ES-I3 (cell line): ENCODE measurements at regions not wholly inside any gene's neighbourhood (a gene's known extent, or its start where the extent isn't known, plus 50 kb on each side); places are given as distances from the start of the nearest gene placed in this dataset.

Source experiments
- H3K36me3 ChIP-seq: 2 replicates; pipeline ENCODE4 v1.6.1; 2013; ENCODE audit warnings: mild to moderate bottlenecking, low read length, control low read depth, moderate library complexity; ENCODE audit not compliant: insufficient read depth
- H3K4me1 ChIP-seq: 2 replicates; pipeline ENCODE4 v1.6.1; 2013; ENCODE audit warnings: mild to moderate bottlenecking, control low read depth, low read length; ENCODE audit not compliant: insufficient read depth
- H3K9ac ChIP-seq: 2 replicates; pipeline ENCODE4 v1.6.1; 2013; ENCODE audit warnings: low read depth, mild to moderate bottlenecking, low read length, moderate library complexity
- H3K9me3 ChIP-seq: 2 replicates; pipeline ENCODE4 v1.6.1; 2013; ENCODE audit warnings: mild to moderate bottlenecking, low read length, moderate library complexity; ENCODE audit not compliant: control insufficient read depth, insufficient read depth

DNA sequence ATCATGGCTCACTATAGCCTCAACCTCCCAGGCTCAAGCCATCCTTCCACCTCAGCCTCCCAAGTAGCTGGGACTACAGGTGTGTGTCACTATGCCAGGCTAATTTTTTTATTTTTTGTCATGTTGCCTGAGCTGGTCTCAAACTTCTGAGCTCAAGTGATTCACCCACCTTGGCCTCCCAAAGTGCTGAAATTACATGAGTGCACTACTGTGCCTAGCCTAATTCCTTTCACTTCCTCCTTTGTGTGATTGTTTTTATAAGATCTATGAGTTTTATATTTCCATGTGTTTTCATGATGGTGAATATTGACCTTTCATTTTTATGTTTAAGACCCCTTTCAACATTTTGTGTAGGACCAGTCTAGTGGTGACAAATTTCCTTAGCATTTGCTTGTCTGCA is 55.2 kb upstream of the IL12B start:
- no peaks in the 10 kb centered on the region for H3K4me1 ChIP-seq
- no peak overlapping the region for H3K9ac ChIP-seq
- no peaks in the 10 kb centered on the region for H3K36me3 ChIP-seq
- no peaks in the 10 kb centered on the region; the same call in 1 of the 2 replicates for H3K9me3 ChIP-seq

DNA sequence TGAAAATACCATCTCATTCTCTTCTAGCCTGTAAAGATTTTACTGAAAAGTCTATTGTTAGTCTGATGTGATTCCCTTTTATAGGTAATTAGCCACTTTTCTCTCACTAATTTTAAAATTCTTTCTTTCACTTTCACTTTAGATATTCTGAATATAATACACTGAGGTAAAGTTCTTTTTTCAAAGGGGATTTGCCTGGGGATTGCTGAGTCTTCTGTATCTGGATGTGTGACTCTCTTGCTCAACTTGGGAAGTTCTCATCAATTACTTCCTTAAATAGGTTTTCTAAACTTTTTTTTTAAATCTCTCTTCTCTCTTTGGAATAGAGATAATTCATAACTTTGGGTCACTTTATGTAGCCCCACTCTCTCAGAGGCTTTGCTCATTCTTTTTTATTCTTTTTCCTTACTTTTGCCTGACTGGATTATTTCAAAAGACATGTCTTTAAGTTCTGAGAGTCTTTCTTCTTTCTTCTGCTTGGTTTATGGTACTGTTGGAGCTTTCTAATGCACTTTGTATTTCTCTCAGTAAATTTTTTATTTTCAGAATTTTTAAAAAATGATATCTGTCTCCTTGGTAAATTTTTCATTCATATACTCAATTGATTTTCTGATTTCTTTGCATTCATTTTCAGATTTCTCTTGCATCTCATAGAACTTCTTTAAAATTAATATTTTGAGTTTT is 55.9 kb upstream of the IL12B start:
- Histone ChIP-seq H3K9ac (no peak overlapping the region), H3K36me3 (no peaks in the 10 kb centered on the region), H3K9me3 (no peaks in the 10 kb centered on the region; the same call in 1 of the 2 replicates), H3K4me1 (no peaks in the 10 kb centered on the region)

DNA sequence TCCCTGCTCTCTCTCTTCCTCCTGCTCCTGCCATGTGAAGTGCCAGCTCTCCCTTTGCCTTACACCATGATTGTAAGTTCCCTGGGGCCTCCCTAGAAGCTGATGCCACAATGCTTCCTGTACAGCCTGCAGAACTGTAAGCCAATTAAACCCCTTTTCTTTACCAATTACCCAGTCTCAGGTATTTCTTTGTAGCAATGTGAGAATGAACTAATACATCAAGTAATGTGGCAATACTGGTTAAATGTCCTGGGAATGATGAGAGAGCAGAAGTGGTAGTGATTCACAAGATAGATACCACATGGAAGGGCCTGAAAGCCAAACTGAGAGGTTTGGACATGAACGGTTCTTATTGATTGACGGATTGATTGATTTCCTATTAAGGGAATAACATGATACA is 62.6 kb upstream of the IL12B start:
- Histone ChIP-seq H3K9ac (no peak overlapping the region), H3K36me3 (no peaks in the 10 kb centered on the region), H3K9me3 (no peaks in the 10 kb centered on the region), H3K4me1 (no peaks in the 10 kb centered on the region)

DNA sequence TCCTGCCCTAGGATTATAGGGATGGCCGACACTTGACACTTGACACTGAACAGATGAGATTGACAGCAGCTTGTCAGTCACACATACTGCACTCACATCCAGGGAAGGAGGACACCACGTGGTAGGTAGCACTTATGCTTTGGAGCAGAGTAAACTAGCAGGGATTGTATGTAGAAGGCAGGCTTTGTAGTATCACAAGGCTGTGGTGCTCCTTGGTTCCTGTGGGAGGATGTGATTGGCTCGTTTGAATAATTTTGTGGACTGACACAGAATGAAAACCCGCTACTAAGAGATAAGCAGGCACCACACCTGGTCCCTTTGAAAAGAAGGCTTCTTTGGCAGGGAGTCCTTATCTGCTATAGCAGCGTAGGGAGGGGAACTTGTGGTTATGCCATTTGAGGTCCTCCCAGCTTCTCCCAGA is 63.6 kb upstream of the IL12B start:
- H3K36me3 ChIP-seq, result no peaks in the 10 kb centered on the region
- H3K4me1 ChIP-seq, result no peaks in the 10 kb centered on the region
- no peak overlapping the region for H3K9ac ChIP-seq
- H3K9me3 ChIP-seq, result no peaks in the 10 kb centered on the region

DNA sequence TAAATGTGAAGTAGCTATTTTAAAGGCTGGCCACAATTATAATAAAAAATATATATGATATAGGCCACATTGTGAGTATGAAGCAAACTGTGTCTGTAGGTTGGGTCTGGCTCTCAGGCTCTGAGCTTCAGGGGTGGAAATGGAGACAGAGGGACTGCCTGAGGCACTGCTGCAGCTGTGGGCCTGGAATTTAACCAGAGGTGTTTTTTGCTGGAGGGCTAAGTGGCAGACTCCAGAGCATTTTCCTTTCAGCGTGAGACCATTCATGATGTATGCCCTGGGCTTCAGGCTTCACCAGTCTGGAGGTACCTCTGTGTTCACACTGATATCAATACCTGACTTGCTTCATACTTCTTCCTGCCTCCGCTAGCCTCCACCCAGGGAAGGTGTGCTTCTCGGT is 64.9 kb upstream of the IL12B start:
- Histone ChIP-seq H3K9ac (no peak overlapping the region), H3K4me1 (no peaks in the 10 kb centered on the region), H3K9me3 (no peaks in the 10 kb centered on the region), H3K36me3 (no peaks in the 10 kb centered on the region)

DNA sequence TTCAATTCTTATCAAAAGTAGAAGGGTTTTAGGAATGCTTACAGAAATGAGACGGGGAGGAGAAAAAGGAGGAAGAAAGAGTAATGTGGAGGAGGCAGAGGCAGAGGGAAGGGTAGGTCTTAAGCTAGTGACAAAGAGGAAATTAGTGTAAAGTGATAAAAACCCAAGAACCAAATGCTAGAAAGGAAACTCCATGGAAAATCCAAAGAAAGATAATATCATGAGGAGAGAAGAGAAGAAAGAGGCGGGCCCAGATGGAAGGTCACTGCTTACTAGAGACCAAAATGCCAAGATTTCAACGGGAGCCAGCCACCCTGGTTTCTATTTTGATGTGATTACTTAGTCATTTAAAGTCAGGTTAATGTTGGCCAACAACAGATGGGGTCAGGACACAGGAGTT is 68.6 kb upstream of the IL12B start:
- H3K36me3 ChIP-seq, result no peaks in the 10 kb centered on the region
- no peaks in the 10 kb centered on the region for H3K9me3 ChIP-seq
- no peaks in the 10 kb centered on the region for H3K4me1 ChIP-seq

DNA sequence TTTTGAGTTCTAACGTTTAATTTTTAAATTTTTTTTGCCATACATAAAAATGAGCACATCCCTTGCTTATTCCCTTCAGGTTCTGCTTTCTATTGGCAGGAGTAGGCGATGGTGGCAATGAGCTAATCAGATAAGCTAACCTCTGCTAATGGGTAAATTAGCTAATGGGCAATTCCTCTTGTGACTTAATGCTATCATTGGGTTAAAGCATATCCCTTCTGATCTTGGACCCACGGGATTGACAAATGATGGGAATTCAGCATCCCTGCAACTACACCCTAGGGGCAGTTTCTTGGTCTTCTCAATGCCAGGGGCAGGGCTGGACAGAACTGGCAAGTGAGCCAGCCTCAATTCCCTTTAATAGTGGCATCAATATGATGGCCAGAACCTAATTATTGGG is 70.2 kb upstream of the IL12B start:
- H3K9ac ChIP-seq, result no peak overlapping the region
- H3K4me1 ChIP-seq, result no peaks in the 10 kb centered on the region
- H3K36me3 ChIP-seq, result no peaks in the 10 kb centered on the region
- no peaks in the 10 kb centered on the region for H3K9me3 ChIP-seq

More for the DNA sequence above, 68.6 kb upstream of the IL12B start:
- no peak overlapping the region for H3K9ac ChIP-seq

DNA sequence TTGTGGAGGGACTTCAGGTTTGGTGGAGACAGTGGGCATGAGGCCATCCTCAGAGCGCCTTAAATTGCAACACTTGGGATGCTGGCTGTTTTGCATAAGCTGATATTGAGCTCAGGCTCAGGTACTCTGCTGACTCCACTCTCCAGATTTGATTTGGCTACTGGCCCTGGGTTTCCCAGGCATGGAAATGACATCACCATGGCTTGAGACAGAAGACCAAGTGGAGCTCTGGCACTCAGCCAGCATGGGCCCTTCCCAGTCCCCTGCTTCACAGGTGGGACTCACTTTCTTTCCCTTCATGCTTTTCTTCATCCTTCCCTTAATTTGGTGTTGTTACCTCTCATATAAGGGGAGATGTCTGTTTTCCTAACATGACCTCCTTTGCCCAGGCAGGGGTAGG is 72.0 kb upstream of the IL12B start:
- Histone ChIP-seq H3K4me1 (no peaks in the 10 kb centered on the region), H3K9me3 (no peaks in the 10 kb centered on the region), H3K9ac (no peak overlapping the region), H3K36me3 (no peaks in the 10 kb centered on the region)

DNA sequence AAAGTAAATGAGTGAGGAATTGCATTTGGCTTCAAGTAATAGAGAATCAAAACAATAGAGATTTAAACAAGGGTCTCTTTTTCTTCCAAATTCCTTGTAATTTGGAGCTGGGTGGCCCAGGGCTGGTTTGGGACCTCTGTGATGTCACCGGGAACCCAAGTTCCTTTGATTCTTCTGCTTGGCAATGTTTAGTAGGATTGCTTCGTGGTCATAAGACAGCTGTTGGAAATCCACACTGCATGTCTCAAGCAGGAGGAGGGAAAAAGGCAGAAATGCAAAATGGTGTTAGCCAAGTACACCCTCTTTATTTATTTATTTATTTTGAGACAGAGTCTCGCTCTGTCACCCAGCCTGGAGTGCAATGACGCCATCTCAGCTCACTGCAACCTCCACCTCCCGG is 72.6 kb upstream of the IL12B start:
- no peaks in the 10 kb centered on the region for H3K36me3 ChIP-seq
- no peak overlapping the region for H3K9ac ChIP-seq

DNA sequence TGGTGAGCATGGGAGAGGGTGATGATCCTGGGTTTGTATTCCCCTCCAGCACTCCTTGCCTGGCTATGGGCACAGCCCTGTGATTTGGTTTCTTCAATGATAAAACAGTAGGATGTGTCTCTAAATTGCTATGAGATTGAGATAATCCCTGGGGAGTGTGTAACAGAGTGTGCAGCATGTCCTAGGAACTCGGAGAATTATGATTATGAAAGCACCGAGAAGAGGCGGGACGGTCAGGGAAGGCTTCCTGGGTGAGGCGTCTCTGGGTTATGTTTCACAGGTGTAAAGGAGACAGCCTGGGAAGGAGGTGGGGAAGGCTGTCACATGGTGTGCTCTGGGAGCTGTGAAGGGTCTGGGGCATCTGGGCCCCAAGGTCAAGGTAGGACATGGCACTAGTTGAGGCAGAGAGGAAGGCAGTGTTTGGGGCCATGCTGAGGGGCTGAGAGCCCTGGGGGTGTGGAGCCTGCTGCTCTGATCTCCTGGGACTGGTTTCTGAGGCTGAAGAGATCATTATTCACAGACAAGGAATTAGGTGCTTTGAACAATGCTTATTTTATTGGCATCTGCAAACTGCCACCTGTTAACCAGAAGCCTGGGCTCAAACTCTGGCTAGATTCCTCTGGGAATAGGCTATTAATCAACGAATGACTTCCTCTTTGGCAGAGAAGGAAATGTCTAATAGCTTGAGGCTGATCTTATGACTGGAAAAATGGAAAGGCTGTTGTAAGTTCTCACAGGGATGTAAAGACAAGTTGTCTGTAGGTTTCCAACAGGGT is 73.8 kb upstream of the IL12B start:
- Histone ChIP-seq H3K9me3 (no peaks in the 10 kb centered on the region), H3K4me1 (no peaks in the 10 kb centered on the region), H3K9ac (no peak overlapping the region), H3K36me3 (no peaks in the 10 kb centered on the region)

More for the DNA sequence above, 72.6 kb upstream of the IL12B start:
- Histone ChIP-seq H3K9me3 (no peaks in the 10 kb centered on the region), H3K4me1 (no peaks in the 10 kb centered on the region)

DNA sequence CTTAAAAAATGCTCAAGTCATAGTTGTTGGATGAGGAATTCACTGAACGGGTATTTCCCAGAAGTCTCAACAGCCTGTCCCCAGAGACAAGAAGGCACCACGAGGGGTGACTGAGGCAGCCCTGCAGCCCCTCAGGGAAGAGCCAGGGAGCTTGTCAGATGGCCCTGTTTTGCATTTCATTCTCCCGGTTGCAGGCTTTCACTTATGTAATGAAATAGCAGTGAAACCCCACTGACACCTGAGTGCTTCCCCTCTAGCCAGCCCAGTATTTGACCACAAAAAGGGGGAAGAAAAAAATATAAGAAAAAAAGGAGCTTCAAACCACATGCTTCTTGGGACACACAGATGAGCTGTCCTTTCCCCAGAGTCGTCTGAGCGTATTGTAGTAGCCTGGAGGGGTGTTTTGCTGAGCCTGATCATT is 75.3 kb upstream of the IL12B start:
- Histone ChIP-seq H3K4me1 (no peaks in the 10 kb centered on the region), H3K9me3 (no peaks in the 10 kb centered on the region), H3K36me3 (no peaks in the 10 kb centered on the region), H3K9ac (no peak overlapping the region)

DNA sequence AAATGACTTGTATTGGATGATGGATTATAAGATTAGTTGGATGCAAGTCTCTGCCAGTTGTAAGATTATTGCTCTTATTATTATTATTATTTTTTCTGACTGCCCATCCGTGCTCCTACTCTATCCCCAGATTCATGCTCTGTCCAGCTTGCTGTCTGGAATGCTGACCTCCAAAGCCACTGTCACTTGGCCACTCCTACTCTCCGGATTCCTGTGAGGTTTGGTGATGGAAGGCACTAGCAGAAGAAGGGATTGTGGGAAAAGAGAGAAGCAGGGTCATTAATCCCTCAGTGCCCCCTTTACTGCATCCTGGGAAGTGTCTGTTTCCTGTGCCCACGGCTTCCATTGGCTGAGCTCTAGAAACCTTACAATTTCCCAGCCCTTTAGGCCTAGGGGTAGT is 76.3 kb upstream of the IL12B start:
- no peaks in the 10 kb centered on the region for H3K4me1 ChIP-seq
- H3K9ac ChIP-seq, result no peak overlapping the region
- H3K9me3 ChIP-seq, result no peaks in the 10 kb centered on the region
- no peaks in the 10 kb centered on the region for H3K36me3 ChIP-seq

DNA sequence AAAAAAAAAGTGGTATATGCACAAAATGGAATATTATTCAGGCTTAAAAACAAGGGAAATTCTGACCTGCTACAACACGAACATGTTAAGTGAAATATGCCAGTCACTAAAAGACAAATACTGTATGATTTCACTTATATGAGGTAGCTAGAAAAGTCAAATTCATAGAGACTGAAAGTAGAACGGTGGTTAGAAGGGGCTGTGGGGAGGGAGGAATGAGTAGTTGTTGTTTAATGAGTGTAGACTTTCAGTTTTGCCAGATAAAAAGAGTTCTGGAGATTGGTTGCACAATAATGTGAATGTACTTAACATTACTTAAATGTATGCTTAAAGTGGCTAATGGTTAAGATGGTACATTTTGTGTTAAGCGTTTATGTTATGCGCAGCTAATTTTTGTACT is 79.5 kb upstream of the IL12B start:
- H3K4me1 ChIP-seq, result peaks cover 3% of the 10 kb centered on the region; the same call in 1 of the 2 replicates
- no peaks in the 10 kb centered on the region for H3K36me3 ChIP-seq
- no peaks in the 10 kb centered on the region for H3K9me3 ChIP-seq
- H3K9ac ChIP-seq, result no peak overlapping the region

DNA sequence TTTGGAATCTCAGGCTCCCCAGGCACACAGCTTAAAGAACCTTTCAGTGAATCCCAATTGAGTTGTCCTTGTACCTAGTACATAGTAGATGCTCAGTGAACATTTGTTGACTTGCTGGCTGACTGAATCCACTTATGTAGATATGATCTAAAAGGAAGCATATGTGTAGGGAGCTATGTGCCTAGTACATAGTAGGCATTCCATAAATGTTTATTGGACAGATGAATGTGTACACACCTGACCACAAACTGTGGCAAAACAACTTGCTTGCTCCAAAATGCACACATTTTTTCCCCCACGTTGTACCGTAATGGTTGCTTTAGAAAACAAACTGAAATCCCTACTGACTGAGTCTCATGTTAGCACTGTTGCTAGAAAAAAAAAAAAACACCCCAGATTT is 80.2 kb upstream of the IL12B start:
- no peak overlapping the region for H3K9ac ChIP-seq
- H3K4me1 ChIP-seq, result peaks cover 3% of the 10 kb centered on the region; the same call in 1 of the 2 replicates

DNA sequence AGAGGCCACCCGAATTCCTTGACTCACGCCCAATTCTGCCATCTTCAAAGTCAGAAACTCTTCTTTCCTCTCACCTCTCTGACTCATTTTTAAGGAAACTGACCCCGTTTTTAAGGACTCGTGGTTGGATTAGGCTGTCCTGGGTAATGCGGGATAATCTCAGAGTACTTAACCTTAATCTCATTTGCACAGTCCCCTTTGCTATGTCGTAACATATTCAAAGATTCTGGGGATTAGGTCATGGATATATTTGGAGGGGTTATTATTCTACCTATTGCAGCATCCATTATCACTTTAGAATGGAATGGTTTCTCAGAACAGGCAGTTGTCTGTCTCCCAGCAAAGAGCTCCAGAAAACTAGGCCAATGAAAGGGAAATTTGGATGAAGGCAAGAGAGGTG is 80.8 kb upstream of the IL12B start:
- Histone ChIP-seq H3K36me3 (no peaks in the 10 kb centered on the region), H3K4me1 (peaks cover 3% of the 10 kb centered on the region; the same call in 1 of the 2 replicates), H3K9ac (no peak overlapping the region), H3K9me3 (no peaks in the 10 kb centered on the region)

More for the DNA sequence above, 80.2 kb upstream of the IL12B start:
- Histone ChIP-seq H3K36me3 (no peaks in the 10 kb centered on the region), H3K9me3 (no peaks in the 10 kb centered on the region)
